Stimulated activated naive CD8-positive, alpha-beta T cell treated with anti-CD3 and anti-CD28 coated beads, Interleukin-15, amount 100 ng/mL, for 72 hours (primary cell): ENCODE measurements at regions not wholly inside any gene's neighbourhood (a gene's known extent, or its start where the extent isn't known, plus 50 kb on each side); places are given as distances from the start of the nearest gene placed in this dataset.
"Not testable (repeated sequence)": the region's sequence is repeated elsewhere in the genome, so short reads cannot be mapped to it uniquely, and the experiment has no call there.

Experiments used
- ATAC-seq: fragments of 150-1000 bp; cut with Tn5 transposase; 2 replicates; pipeline ENCODE4 v1.10.0; 2021; ENCODE audit warnings: mild to moderate bottlenecking, moderate library complexity
- DNase-seq, 2 donors: peaks; one replicate each; pipeline ENCODE4 v3.0.0; 2021 to 2022
- H3K27ac Mint-ChIP-seq, 2 donors: one replicate each; pipeline ENCODE4 v1.8.0; 2022; ENCODE audit warnings: mild to moderate bottlenecking in 2 of 2, mixed read lengths in 2 of 2, moderate library complexity in 2 of 2
- H3K27me3 Mint-ChIP-seq: one replicate; pipeline ENCODE4 v1.8.0; 2022; ENCODE audit warnings: mixed read lengths
- H3K4me1 Mint-ChIP-seq: one replicate; pipeline ENCODE4 v1.8.0; 2022; ENCODE audit warnings: mild to moderate bottlenecking, mixed read lengths
- H3K4me3 Mint-ChIP-seq, 2 donors: one replicate each; pipeline ENCODE4 v1.8.0; 2022; ENCODE audit warnings: mild to moderate bottlenecking in 2 of 2, mixed read lengths in 2 of 2, moderate library complexity in 1 of 2
- H3K9me3 Mint-ChIP-seq, 2 donors: one replicate each; pipeline ENCODE4 v1.8.0; 2022; ENCODE audit warnings: mixed read lengths in 2 of 2

DNA sequence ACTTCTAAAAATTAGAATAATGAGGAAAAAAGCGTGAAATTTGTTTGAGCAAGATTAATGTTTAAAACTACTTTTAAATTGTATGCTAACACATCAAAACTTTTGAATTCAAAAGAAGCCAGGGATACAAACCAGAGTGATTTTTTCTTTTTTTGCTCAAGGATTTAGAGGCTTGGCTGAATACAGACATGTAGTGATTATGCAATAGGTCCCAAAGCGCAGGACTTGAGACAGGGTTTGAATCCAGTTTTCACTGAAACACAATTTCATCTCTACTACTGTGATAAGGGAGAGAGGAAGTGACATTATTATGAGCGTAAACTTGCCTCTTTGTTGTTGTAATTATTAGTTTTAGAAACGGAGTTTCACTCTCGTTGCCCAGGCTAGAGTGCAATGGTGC lies 207.3 kb downstream of the ZNF33B start:
- no peak for ATAC-seq
- no peak overlapping the region for H3K27ac Mint-ChIP-seq
- no peak overlapping the region for H3K4me3 Mint-ChIP-seq

DNA sequence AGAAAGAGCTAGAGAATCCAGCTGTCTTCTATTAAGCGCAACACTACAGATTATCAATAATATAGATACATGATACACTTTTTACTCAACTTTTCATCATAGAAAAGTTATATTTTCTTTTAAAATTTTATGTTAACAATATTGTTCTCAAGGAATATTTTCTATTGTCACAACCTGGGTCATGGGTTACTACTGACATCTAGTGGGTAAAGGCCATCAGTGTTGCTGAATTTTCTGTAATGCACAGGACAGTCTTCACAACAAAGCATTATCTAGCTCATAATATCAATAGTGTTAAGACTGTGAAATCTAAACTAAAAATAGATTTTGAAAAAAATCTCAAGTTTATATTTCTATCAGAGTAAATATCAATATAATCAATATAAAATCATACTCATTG lies 209.8 kb downstream of the ZNF33B start:
- Mint-ChIP-seq H3K27me3 (peaks cover 8% of the 10 kb centered on the region), H3K4me3 (no peak overlapping the region), H3K27ac (no peak overlapping the region), H3K4me1 (no peaks in the 10 kb centered on the region), H3K9me3 (peaks cover 0 to 7% of the 10 kb centered on the region in 2 donors)
- DNase-seq, result no peak
- ATAC-seq, result no peak

More for the DNA sequence above, 207.3 kb downstream of the ZNF33B start:
- Mint-ChIP-seq H3K27me3 (no peaks in the 10 kb centered on the region), H3K9me3 (peaks cover 0 to 15% of the 10 kb centered on the region in 2 donors), H3K4me1 (no peaks in the 10 kb centered on the region)
- DNase-seq, result no peak

DNA sequence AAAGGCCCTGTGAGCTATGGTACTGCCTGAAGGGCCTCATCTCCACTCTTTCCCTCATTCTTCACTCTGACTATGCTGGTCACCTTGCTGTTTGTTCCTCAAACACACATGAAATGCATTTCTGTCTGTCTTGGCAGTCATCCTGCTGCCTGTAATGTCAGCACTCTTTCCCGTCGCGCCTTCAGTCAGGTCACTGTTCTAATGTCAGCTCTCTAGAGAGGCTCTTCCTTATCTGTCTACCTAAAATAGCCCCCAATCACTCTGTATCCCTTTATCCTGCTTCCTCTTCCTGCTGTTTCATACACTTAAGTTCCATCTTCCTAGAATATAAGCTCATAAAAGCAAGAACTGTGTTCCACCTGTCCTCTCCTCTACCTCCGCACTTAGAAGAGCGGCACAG lies 215.5 kb downstream of the ZNF33B start:
- Mint-ChIP-seq H3K27ac (peak overlapping the region in 1 of 2 donors; percentile 34), H3K4me1 (no peaks in the 10 kb centered on the region), H3K4me3 (no peak overlapping the region), H3K9me3 (no peaks in the 10 kb centered on the region), H3K27me3 (peaks cover 18% of the 10 kb centered on the region)
- ATAC-seq, result no peak
- DNase-seq, result no peak

GRCh38 chr10:42421812-42422211 lies 216.6 kb downstream of the ZNF33B start:
- H3K27me3 Mint-ChIP-seq, result peaks cover 18% of the 10 kb centered on the region
- no peaks in the 10 kb centered on the region for H3K9me3 Mint-ChIP-seq
- H3K4me3 Mint-ChIP-seq, result no peak overlapping the region

GRCh38 chr10:42419789-42420188 lies 218.6 kb downstream of the ZNF33B start:
- H3K4me3 Mint-ChIP-seq, result no peak overlapping the region
- H3K27ac Mint-ChIP-seq, result no peak overlapping the region
- H3K4me1 Mint-ChIP-seq, result no peaks in the 10 kb centered on the region
- peaks cover 18% of the 10 kb centered on the region for H3K27me3 Mint-ChIP-seq
- DNase-seq (no peak), ATAC-seq (no peak)
- H3K9me3 Mint-ChIP-seq, result no peaks in the 10 kb centered on the region

More at GRCh38 chr10:42421812-42422211, 216.6 kb downstream of the ZNF33B start:
- DNase-seq, result no peak
- no peak for ATAC-seq
- Mint-ChIP-seq H3K27ac (no peak overlapping the region), H3K4me1 (no peaks in the 10 kb centered on the region)

DNA sequence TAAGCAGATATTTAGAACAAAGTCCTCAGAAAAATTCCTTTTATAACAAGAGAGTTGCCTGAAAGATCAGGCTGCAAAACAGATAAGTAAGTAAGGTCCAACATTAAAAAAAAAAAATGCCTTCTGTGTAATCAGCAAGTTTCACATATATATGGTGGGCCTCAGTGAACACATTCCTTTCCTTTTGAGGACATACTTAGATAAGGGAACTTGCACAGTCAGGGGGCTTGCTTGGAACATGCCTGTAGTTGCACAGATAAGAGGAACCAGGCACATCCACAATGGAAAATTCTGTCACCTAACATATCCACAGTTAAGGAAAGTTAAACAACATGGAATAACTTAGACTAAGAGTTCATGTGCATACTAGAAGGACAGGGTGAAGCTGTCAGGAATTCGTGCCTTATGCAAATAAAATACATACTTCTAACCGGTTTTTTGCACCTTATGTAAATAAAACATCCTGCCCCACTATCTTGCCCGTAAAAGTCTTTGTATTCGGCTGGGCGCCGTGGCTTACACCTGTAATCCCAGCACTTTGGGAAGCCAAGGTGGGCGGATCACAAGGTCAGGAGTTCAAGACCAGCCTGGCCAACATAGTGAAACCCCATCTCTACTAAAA lies 257.3 kb downstream of the ZNF33B start:
- DNase-seq, result no peak
- Mint-ChIP-seq H3K27ac (no peak overlapping the region), H3K27me3 (no peaks in the 10 kb centered on the region), H3K4me3 (no peak overlapping the region), H3K9me3 (peaks cover 26 to 28% of the 10 kb centered on the region in 2 donors), H3K4me1 (no peaks in the 10 kb centered on the region)
- ATAC-seq, result no peak

DNA sequence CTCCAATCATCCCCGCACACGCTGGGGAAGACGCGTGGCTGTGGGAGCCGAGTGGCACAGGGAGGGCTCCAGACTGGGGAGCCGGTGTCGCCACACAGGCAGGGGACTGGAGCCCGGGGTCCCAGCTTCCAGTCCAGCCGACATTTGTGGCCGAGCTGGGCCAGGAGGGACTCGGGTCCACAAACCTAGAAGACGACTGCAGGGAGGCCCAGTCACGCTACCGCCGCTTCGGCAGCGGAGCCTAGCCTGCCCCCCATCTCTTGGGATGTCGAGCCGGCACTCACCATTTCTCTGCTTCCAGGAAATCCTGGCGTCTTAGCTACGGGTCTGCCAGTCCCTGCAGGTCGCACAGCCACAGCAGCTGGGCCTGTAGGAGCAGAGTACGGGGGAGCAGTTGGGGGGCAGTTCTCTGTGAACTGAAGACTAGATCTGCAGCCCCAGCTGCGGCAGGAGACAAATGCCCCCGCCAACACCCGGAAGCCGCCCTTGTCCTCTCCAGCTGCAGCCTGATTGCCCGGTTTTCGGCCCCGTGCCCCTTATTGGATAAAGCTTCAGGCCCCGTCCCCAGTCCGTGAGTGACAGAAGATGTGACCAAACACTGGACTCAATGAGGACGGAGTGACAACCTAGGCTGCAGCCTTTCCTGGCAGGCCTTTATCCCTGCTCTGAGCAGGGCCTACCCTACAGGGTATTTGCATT lies 270.7 kb downstream of the ZNF33B start:
- Mint-ChIP-seq H3K4me1 (no peaks in the 10 kb centered on the region), H3K4me3 (peak overlapping the region in 1 of 2 donors; percentile 69), H3K27ac (no peak overlapping the region), H3K9me3 (peaks cover 9 to 15% of the 10 kb centered on the region in 2 donors), H3K27me3 (no peaks in the 10 kb centered on the region)
- ATAC-seq (no peak), DNase-seq (peak in 1 of 2 donors; percentile 10)

GRCh38 chr10:42351745-42352144 lies 286.6 kb downstream of the ZNF33B start:
- no peaks in the 10 kb centered on the region for H3K27me3 Mint-ChIP-seq
- no peaks in the 10 kb centered on the region for H3K4me1 Mint-ChIP-seq
- no peak overlapping the region for H3K27ac Mint-ChIP-seq
- H3K4me3 Mint-ChIP-seq, result no peak overlapping the region
- H3K9me3 Mint-ChIP-seq, result peaks cover 4 to 5% of the 10 kb centered on the region in 2 donors
- DNase-seq (no peak), ATAC-seq (no peak)

DNA sequence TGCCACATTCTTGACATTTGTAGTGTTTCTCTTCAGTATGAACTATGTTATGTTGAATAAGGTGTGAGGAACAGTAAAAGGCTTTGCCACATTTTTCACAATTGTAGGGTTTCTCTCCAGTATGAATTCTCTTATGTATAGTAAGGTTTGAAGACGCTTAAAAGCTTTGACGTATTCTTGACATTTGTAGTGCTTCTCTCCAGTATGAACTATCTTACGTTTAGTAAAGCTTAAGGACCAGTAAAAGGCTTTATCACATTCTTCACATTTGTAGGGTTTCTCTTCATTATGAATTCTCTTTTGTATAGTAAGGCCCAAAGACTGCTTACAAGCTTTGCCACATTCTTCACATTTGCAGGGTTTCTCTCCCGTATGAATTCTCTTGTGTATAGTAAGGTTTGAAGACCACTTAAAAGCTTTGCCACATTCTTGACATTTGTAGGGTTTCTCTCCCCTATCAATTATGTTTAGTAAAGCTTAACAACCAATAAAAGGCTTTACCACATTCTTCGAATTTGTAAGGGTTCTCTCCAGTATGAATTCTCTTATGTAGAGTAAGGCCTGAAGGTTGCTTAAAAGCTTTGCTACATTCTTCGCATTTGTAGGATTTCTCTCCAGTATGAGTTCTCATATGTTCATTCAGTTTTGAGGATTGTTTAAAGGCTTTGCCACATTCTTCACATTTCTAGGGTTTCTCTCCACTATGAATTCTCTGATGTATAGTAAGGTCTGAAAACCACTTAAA lies 301.6 kb downstream of the ZNF33B start:
- H3K27me3 Mint-ChIP-seq, ATAC-seq, DNase-seq, H3K4me1 Mint-ChIP-seq, H3K27ac Mint-ChIP-seq, H3K4me3 Mint-ChIP-seq: not testable (repeated sequence)
- H3K9me3 Mint-ChIP-seq, result peaks cover 31 to 36% of the 10 kb centered on the region in 2 donors

GRCh38 chr10:42335653-42336296 lies 302.6 kb downstream of the ZNF33B start:
- not testable (repeated sequence) for H3K27me3 Mint-ChIP-seq, H3K4me3 Mint-ChIP-seq, ATAC-seq, DNase-seq, H3K27ac Mint-ChIP-seq, H3K4me1 Mint-ChIP-seq
- H3K9me3 Mint-ChIP-seq, result peaks cover 31 to 36% of the 10 kb centered on the region in 2 donors

- Mint-ChIP-seq H3K4me3 (no peak overlapping the region), H3K4me1 (no peaks in the 10 kb centered on the region), H3K9me3 (peaks cover 97 to 100% of the 10 kb centered on the region in 2 donors), H3K27ac (no peak overlapping the region), H3K27me3 (no peaks in the 10 kb centered on the region)
- DNase-seq (no peak), ATAC-seq (no peak)
These were observed 334.0 kb downstream of the ZNF33B start for GRCh38 chr10:42304341-42304740.

GRCh38 chr10:42281896-42282295 lies 356.5 kb downstream of the ZNF33B start:
- H3K4me3 Mint-ChIP-seq, H3K27me3 Mint-ChIP-seq, ATAC-seq, H3K4me1 Mint-ChIP-seq, H3K9me3 Mint-ChIP-seq, DNase-seq, H3K27ac Mint-ChIP-seq: not testable (repeated sequence)

DNA sequence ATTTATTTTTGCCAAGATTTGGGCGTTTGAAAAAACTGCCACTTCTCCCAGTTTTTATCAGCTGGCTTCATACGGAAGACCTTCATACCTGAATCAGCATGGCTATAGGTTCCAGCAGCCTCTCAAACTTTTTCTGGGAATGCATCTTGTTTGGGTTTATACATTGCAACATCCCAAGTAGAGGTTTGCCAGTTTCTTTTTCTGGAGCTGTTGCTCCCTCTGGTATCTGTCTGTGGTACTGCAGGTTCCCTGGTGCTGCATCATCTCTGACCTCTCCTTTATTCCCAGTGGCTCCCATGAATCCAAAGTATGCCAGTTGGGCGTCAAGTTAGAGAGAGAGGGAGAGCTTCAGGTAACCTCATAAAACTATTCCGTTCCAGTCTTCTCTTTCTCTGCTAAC lies 368.6 kb downstream of the ZNF33B start:
- H3K4me3 Mint-ChIP-seq, DNase-seq, H3K27me3 Mint-ChIP-seq, H3K4me1 Mint-ChIP-seq, H3K27ac Mint-ChIP-seq, ATAC-seq: not testable (repeated sequence)
- peaks cover 6 to 15% of the 10 kb centered on the region in 2 donors for H3K9me3 Mint-ChIP-seq

DNA sequence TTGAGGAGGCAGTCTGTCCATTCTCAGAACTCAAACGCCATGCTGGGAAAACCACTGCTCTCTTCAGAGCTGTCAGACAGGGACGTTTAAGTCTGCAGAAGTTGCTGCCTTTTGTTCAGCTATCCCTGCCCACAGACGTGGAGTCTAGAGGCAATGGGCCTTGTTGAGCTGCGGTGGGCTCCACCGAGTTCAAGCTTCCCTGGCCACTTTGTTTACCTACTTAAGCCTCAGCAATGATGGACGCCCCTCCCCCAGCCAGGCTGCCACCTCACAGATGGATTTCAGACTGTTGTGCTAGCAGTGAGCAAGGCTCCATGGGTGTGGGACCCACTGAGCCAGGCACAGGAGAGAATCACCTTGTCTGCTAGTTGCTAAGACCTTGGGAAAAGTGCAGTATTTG lies 375.1 kb downstream of the ZNF33B start:
- H3K4me3 Mint-ChIP-seq, H3K27ac Mint-ChIP-seq, DNase-seq, H3K27me3 Mint-ChIP-seq, H3K4me1 Mint-ChIP-seq, ATAC-seq: not testable (repeated sequence)
- peaks cover 12 to 30% of the 10 kb centered on the region in 2 donors for H3K9me3 Mint-ChIP-seq

DNA sequence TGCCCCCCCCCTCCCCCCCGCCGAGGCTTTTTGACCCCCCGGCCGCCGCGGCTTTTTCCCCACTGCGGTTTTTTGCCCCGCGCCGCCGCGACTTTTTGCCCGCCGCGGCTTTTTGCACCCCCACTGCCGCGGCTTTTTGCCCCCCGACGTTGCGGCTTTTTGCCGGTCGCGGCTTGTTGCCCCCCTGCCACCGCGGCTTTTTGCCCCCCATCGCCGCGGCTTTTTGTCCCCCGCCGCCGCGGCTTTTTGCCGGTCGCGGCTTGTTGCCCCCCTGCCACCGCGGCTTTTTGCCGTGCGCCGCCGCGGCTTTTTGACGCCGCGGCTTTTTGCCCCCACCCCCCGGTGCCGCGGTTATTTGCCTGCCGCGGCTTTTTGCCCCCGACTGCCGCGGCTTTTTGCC lies 395.4 kb downstream of the ZNF33B start:
- not testable (repeated sequence) for DNase-seq, H3K4me3 Mint-ChIP-seq, H3K27ac Mint-ChIP-seq, ATAC-seq, H3K4me1 Mint-ChIP-seq
- H3K9me3 Mint-ChIP-seq, result peaks cover 0 to 11% of the 10 kb centered on the region in 2 donors
- H3K27me3 Mint-ChIP-seq, result peaks cover 49% of the 10 kb centered on the region
